GM21360 (cell line): ENCODE measurements at regions not wholly inside any gene's neighbourhood (a gene's known extent, or its start where the extent isn't known, plus 50 kb on each side); places are given as distances from the start of the nearest gene placed in this dataset.
"Not testable (repeated sequence)": the region's sequence is repeated elsewhere in the genome, so short reads cannot be mapped to it uniquely, and the experiment has no call there.

Source experiments
- ATAC-seq: cut with Tn5 transposase; IDR thresholded peaks from one replicate; pipeline ENCODE4 v1.9.1; 2021; ENCODE audit warnings: mild to moderate bottlenecking, moderate library complexity; ENCODE audit not compliant: unreplicated experiment

DNA sequence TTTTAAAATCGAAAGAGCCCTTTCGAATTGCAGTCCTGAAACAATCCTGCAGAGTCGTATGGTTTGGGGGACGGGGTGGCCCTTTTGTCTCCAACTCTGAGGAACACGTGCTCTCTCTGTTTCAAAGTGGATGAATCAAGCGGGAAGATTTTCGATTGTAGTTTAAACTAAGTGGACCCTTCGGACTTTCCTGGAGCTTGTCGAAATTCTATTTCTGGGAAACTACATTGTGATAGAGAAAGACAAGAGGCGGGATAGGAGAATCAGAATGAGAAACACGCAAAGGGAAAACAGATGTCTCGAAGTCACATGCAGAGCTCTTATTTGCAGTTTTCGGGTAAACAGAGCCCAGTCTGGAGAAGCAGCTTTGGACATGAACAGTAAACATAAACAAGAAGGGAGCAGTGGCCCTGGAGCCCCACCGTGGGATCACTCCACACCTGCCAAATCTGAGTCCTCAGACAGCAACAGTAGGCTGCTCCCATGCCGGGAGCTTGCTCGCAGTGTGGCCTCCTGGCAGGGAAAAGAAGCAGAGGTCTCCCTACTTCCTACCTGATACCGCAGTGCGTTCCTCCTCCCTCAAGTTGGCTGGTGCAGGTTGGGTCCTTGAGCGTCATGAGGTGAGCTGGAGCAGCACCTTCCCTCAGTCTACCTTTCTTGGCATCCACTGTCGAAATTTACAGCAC is 202.4 kb downstream of the SLC4A3 start:
- no peak for ATAC-seq

DNA sequence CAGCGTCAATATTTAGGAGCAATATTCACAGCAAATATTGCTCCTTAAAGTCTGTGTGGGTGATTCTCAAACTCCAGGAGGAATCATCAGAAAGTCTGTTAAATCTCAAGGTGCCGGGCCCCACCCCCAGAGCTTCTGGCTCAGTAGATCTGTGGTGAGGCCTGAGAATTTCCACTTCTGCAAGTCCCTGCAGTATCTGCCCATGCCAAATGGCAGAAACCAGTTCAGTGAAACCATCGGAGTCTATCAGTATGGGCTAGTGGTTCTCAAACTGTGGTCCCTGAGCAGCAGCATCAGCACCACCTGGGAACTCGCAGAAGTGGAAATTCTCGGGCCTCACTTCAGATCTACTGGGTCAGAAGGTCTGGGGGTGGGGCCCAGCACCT is 202.9 kb downstream of the SLC4A3 start:
- no peak for ATAC-seq

DNA sequence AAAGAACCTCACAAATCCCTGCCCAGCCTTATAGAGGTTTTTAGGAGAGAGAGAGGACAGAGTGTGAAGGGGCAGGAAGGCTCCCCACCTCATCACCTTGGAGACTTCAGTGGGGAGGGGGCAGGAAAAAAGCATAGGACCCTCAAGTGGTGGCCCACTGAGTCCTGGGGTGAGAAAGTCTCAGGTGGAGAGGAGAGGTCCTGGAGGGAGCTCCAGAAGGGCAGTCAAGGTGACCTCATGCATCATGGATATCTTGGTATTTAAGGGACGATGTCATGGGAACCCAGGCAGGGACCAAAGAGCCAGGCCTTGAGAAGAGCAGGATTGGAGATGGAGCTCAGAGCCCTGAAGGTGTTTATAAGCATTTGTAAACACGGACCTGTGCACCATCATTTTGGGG is 204.5 kb downstream of the SLC4A3 start:
- no peak for ATAC-seq

DNA sequence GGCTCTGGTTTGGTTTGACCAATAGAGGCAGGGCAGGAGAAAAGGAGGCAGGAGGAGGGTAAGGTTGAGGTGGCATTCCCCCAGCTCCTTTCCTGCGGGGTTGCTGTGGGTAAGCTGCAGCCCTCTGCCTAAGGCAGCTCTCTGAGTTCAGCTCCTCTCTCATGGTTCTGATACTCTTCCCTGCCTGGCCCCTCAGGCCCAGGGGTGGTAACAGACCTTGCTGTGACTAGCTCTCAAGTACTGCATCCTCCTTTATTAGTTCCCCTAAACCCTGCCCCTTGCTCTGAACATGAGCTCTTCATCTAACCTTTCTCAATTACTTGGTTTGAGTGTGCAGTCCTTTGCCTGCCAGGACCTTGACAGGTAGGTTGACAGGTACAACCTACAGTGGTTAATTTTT is 205.5 kb downstream of the SLC4A3 start:
- no peak for ATAC-seq

DNA sequence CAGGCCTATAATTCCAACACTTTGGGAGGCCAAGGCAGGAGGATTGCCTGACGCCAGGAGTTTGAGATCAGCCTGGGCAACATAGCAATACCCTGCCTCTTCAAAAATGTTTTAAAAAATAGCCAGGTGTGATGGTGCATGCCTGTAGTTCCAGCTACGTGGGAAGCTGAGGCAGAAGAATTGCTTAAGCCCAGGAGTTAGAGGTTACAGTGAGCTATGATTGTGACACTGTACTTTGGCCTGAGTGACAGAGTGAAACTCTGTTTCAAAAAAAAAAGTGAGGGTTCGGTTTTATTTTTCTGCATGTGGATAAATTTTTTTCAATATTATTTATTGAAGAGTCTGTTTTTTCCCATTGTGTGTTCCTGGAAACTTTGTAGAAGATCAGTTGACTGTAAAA is 208.1 kb downstream of the SLC4A3 start:
- no peak for ATAC-seq

DNA sequence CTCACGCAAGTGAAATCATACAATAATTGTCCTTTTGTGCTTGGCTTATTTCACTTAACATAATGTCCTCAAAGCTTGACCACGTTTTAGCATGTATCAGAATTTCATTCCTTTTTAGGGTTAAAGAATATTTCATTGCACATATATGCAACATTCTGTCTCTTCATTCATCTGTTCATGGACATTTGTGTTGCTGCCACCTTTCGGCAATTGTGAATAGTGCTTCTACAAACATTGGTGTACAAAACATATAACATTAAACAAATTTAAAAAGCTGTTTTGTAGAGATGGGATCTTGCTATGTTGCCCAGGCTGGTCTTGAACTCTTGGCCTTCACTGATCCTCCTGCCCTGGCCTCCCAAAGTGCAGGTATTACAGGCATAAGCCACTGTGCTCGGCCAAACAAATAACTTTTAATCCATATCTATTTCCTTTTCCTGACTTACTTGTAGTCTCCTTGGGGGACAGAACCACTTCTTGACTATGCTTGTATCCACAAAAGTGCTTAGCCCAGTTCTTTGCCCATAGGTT is 209.3 kb downstream of the SLC4A3 start:
- ATAC-seq = no peak

DNA sequence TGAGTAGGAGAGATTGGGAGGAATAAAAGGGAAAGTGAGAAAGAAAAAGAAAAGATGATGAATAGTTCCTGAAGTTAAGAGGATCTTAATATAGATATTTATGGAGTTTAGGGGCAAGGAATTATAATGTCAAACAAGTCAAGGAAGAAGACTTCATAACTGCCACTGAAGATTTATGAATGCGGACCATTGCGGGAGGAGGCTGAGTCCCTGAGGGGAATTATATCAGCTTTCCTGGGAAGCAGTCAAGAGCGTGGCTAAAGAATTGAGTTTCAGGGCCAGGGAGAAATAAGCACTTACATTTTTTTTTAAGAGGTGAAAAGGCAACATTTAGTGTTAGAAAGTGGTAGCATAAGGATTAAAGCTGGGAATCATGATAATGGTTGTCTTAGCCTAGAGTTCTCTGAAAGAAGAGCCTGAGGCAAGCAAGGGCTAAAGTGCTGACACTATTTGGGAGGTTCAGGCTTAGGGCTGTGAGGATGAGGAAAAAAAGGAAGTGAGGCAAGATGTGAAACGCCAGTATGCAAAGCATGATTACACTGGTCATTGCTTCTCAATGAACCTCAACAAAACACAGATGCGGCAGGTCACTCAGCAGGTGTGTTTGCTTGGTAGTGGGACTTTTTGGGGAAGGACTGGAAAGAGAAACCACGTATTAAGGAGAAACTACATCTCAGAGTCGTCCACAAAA is 217.1 kb downstream of the SLC4A3 start:
- peak; percentile 93 for ATAC-seq

DNA sequence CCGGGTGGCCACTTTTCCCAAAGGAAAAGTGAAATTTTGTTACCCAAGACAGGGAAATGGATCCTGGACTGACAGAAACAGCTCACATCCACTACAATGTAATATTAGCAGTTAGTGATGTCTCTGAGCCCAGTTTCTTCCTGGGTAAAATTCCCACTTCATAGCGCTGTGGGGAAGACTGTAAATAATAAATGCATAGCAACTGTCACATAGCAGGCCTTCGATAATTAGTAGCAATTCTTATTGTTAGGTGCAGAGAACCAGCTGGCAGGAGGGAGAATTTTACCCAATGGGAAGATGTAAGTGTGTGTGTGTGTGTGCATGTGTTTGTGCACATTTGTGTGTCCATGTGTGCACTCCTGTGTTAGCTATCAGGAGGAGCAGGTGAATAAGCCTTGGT is 221.5 kb downstream of the SLC4A3 start:
- ATAC-seq = no peak

DNA sequence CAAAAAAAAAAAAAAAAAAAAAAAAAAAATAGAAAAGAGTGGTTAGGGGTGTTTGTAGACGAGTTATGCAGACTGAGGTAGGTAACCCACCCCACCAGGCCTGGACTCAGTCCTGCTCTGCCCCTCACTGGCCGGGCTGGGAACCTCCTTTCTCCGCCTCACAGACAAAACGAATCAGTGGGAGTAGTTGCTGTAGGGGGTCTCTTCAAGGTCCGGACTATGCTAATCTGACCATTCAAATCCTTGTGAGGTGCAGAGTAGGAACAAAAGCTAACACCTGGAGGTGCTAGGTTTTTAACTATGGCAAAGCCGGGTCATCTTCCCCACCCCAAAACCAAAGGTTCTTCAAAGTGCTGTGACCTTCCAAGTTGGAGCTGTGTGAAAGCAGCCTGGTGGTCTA is 223.7 kb downstream of the SLC4A3 start:
- ATAC-seq = no peak

DNA sequence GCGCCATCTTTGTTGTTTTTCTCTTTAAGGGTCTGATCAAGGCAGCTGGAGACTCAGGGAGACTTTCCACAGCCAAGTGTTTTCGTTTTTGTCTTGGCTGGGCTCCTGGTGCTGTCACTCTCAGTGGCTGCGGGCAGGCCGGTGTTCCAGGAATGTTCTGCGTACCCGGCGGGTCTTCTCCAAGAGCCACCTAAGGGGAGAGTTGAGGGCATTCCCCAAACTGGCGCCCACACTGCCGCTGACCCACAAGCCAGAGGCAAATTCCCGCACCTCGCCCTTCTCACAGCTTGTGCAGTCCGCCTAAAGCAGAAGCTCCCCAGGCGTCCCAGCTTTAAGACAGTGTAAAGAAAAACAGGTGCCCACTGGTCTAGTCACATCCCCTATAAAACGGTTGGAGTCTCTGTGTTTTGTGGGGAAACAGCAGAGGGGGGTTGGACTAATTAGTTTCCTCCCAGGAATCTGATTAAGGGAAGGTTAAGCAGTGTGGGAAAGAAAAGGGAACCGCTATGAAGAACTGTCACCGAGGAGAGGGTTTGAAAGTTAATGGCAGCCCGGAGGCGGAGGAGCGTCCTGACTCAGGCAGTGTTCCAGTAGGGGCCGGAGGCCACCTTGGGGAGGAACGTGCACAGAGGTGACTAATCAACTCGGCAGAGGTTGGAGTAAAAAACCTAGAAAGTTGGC is 224.5 kb downstream of the SLC4A3 start:
- ATAC-seq = no peak

DNA sequence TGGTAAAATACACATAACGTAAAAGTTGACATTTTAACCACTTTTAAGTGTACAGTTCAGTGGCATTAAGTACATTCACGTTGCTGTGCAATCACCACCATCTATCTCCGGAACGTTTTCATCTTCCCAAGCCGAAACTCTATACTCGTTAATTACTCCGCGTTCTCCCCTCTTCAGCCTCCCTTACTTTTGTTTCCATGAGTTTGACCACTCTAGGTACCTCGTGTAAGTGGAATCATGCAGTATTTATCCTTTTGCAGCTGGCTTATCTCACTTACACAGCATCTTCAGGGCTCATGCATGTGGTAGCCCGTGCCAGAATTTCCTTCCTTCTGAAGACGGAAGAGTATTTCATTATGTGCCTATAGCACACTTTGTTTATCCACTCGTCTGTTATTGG is 225.2 kb downstream of the SLC4A3 start:
- no peak for ATAC-seq

DNA sequence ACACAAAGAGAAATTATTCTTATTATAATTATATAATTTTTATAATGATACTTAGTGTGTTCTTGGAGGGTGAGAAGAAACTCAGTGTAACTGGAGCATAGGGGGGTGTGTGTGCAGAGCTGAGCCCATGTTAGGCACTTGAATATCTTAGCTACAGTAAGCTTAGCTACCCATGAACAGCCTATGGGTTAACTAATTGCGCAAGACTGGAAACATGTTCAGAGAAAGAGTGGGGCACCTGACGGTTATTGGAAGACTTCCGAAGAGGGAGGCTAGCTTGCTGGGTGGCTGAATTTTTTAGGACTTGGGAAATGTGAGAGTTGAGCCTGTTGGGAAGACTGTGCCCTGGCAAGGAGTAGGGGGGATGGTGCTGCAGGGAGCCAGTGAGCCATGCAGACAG is 229.2 kb downstream of the SLC4A3 start:
- ATAC-seq = no peak

DNA sequence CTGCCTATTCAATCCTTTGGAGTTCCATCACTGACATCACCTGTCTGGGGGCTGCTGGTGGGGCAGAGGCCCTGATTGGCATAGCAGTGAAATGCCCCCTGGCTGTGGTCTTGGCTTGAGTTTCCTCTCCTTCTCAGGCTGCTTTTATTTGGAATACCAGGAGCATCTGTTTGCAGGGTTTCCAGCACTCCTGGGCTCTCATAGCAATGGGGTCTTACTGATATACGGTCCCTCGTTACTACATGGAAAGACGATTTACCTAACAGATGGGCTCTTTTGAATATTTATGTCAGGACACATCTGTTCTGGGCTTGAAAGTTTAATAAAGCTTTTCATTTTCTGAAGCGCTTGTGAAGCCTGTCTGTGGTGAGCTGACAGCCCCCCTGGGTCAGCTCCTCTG is 230.3 kb downstream of the SLC4A3 start:
- ATAC-seq = no peak

DNA sequence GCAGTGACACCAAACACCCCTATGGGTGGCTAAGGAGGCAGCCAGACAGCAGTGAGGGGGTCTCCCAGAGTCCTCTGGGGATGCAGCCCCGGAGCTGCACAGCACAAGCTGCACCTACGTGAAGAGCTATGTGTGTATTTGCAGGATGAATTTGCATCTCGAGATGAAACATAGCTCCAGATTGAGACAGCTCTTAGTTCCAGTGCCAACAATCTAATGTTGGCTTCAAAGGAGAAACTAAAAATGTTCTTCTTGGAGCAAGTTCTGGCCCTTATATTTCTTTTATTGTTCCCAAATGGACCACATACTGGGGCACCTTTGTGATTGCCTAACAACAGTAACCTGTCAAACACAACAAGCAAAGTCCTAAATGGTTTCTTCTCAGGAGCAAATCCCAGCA is 233.9 kb downstream of the SLC4A3 start:
- ATAC-seq = no peak

DNA sequence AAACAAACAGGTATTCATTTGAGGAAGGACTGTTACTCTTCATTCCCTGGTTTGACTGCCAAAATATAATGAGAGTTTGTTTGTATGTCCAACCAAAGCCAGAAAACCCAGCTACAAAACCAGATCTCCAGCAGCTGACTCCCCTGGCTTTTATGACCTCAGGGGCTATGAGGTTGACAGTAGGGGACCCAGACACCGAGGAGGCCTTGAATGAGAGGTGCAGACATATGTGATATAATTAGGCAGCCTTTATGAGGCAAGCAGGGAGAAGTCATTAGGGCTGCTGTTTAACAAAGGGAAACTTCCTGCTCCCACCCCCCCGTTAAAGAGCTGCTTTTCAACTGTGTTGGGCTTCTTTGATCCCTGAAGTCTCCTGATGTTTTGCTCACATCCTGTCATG is 236.7 kb downstream of the SLC4A3 start:
- no peak for ATAC-seq

DNA sequence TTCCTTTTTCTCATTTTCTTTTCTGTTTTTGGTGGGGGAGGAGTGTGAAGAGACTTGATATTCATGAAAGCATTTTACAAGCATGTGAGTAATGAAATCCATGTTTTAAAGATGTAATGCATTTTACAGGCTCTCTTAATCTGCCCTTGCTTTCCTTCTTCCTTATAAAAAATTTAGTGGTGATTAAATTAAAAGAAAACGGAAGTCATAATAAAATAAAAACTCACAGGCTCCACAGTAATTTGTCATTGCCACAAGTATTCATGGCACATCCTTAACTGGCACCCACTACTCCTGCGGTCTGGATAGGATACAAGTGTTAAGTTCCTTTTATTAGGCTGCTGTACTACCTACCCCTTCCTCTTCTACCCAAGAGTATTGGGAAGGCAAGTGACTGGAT is 241.2 kb downstream of the SLC4A3 start:
- no peak for ATAC-seq

DNA sequence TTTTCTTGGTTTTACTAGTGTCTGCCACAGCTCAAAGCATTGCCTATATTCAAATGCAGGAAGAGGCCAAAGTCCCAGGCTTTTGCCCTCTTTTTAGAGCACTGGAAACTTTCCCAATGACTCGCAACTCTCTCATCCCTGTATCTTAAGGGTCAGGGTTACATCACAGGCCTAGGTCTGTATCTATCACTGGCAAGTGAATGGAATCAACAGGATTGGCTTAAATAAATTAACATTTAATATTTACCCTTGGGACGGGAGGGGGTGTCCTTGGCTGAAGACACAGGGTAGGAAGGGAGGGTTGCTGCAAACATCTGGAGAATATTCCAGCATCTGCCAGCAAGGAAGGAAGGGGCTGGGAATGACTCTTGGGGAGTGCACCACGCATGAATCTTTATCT is 242.6 kb downstream of the SLC4A3 start:
- ATAC-seq = no peak

DNA sequence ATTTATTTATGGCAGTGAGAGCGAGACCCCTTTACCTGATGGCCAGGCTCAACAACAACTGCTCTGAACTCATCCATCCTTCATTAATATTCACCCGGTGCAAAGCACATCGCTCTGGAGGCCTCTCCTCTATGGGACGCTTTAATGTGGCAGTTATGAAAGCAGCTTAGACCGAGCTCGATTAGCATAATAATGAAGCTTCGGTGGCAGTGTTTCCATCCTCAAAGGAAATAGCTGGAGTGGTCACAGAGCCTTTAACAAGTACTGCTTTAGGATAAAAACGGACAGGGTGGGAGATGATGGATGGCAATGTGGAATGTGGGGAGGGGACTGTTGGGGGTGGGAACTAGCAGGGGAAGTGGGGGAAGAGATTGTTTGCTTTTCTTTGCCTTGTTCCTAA is 243.9 kb downstream of the SLC4A3 start:
- no peak for ATAC-seq

DNA sequence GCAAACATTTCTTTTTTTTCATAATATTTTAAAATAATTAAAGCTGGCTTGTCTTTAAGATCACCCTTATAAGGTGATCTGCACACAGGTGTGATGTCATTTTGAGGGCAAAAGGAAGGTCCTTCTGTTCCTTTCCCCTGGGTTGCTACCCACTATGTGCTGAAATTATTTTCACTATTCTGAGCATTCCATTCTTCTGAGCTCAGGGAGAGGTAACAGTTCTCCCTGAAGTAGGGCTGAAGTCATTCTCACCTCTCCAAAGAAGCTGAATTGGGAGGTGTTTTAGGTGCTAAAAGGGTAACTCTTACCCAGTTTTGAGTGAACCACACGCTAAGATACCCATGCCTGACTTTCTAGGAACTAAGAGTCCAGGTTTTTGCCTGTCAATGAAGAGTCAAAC is 247.6 kb downstream of the SLC4A3 start:
- ATAC-seq = no peak

DNA sequence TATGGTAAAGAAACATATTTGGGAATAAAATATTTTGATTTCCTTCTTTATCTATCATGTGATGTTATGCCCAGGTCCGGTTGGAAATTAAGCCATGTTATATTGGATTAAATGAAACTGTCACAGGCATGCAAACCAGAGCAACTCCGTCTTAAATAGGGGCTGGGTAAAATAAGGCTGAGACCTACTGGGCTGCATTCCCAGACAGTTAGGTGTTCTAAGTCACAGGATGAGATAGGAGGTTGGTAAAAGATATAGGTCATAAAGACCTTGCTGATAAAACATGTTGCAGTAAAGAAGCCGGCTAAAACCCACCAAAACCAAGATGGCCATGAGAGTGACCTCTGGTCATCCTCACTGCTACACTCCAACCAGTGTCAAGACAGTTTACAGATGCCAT is 248.6 kb downstream of the SLC4A3 start:
- not testable (repeated sequence) for ATAC-seq

DNA sequence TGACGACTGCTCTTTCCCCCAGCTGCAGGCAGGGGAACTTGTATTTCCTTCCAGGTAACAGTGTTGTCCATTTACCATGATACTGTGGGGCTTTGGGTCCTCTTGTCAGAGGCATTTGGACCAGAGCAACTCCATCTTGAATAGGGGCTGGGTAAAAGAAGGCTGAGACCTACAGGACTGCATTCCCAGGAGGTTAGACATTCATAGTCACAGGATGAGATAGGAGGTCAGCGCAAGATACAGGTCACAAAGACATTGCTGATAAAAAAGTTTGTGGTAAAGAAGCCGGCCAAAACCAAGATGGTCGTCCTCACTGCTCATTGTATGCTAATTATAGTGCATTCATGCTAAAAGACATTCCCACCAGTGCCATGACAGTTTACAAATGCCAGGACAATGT is 249.5 kb downstream of the SLC4A3 start:
- no peak for ATAC-seq

DNA sequence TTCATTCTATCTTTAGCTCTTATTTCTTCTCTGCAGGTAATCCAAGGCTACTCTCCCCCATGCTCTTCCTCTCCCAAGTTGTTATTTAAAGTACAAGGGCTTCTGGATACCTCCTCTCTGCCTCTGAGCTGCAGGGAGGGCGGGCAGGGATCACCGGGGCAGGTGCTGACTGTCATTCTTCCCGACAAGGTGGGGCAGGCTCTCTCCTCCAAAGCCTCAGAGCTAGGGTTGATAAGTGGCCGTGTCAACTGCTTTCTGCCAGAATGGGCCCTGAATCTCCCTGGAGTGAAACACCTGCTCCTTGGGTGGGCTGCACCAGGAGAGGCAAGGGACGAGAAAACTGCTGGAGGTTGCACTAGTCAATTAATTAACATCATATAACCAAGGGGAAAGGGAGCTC is 250.3 kb downstream of the SLC4A3 start:
- ATAC-seq = no peak
